Gastroesophageal sphincter (tissue), 3 donors: ENCODE measurements at regions not wholly inside any gene's neighbourhood (a gene's known extent, or its start where the extent isn't known, plus 50 kb on each side); places are given as distances from the start of the nearest gene placed in this dataset.

Experiments used
- POLR2A ChIP-seq, 2 donors: fragments of 450-650 bp; IDR thresholded peaks; one replicate each; pipeline ENCODE4 v1.6.1; 2017; ENCODE audit warnings: antibody characterized with exemption in 2 of 2, mild to moderate bottlenecking in 2 of 2, moderate library complexity in 1 of 2
- POLR2AphosphoS5 ChIP-seq: sonication (generic); formaldehyde crosslinking; IDR thresholded peaks from one replicate; pipeline ENCODE4 v1.6.1; 2017; ENCODE audit warnings: antibody characterized with exemption
- TF ChIP-seq, protein P1 (sequence below), 4 experiments: fragments of 200-600 bp in 2 of 4; fragments of 450-650 bp in 2 of 4; sonication (generic) in 1 of 4; IDR thresholded peaks; one replicate each; pipeline ENCODE4 v1.5.1; 2017 to 2019; ENCODE audit warnings: antibody characterized with exemption in 4 of 4, mild to moderate bottlenecking in 2 of 4, moderate library complexity in 2 of 4

DNA sequence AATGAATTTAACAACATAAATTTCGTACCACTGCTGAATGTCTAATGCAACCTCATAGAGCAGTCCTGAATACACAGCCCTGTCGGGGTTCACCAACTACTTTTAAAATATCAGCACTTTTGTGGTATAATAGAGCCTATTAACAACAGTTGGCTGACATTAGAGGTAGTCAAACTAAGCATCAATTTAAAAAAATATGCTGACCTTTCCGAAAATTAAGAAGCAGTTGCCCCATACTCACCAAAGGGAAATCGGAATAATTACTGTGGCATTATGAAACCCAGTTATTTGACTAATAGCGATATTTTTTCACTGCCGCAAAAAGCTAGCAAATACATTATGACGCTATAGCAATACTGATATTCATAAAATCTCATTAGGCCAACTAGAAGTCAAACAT, 273.5 kb upstream of the PPARGC1A start:
- TF ChIP-seq, protein P1, sequence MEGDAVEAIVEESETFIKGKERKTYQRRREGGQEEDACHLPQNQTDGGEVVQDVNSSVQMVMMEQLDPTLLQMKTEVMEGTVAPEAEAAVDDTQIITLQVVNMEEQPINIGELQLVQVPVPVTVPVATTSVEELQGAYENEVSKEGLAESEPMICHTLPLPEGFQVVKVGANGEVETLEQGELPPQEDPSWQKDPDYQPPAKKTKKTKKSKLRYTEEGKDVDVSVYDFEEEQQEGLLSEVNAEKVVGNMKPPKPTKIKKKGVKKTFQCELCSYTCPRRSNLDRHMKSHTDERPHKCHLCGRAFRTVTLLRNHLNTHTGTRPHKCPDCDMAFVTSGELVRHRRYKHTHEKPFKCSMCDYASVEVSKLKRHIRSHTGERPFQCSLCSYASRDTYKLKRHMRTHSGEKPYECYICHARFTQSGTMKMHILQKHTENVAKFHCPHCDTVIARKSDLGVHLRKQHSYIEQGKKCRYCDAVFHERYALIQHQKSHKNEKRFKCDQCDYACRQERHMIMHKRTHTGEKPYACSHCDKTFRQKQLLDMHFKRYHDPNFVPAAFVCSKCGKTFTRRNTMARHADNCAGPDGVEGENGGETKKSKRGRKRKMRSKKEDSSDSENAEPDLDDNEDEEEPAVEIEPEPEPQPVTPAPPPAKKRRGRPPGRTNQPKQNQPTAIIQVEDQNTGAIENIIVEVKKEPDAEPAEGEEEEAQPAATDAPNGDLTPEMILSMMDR (IDR thresholded peaks at IDR 0.05) = no peak
- no peak for TF ChIP-seq POLR2AphosphoS5
- no peak for TF ChIP-seq POLR2A (IDR thresholded peaks at IDR 0.05)
